ENCODE measurements at regions not wholly inside any gene's neighbourhood (a gene's known extent, or its start where the extent isn't known, plus 50 kb on each side); places are given as distances from the start of the nearest gene placed in this dataset.

DNA sequence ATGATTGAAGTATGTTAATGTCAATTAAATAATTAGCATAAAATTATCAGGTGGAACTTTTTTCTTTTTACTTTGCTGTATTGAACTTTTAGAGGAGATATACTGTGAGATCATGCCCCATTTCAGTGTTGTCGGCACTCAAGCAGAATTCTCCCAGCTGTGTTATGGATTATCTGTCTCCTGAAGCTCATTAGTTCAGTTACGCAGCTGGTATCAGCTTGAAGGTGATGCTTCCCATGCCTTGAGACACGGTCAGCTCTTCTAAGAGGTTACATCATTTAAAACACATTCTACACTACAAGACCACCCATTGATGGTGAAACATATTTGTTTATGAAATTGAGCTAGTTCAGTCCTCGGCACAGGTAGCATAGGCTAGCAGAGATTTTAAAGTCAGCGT, 68.9 kb upstream of the PHACTR2 start:
- intact Hi-C loops (cut with DNase I; ENCODE audit: low total_unique reads), result no loop called here
- TF ChIP-seq CTCF (IDR thresholded peaks at IDR 0.05 in 8 of 11, conservative IDR thresholded peaks at IDR 0.05 in 3 of 11), result no peak
- no peak for TF ChIP-seq POLR2AphosphoS5 (IDR thresholded peaks at IDR 0.05)
- no peak for TF ChIP-seq POLR2A (IDR thresholded peaks at IDR 0.05)
- Histone ChIP-seq H3K4me3 (no peak overlapping the region), H3K36me3 (no peaks in the 10 kb centered on the region), H3K27ac (no peak overlapping the region), H3K27me3 (replicated peaks in 1 of 7) (no peaks in the 10 kb centered on the region), H3K9me3 (no peaks in the 10 kb centered on the region), H3K4me1 (peaks cover 6 to 24% (median 17%) of the 10 kb centered on the region in 6 donors)
- WGBS, 5 donors, result 92 to 97% (median 96%) methylated on average over 5 of the region's 5 CpGs
- no peak for DNase-seq

- DNase-seq, result no peak
- Histone ChIP-seq H3K36me3 (no peaks in the 10 kb centered on the region), H3K4me3 (no peak overlapping the region), H3K4me1 (peaks cover 6 to 19% (median 14%) of the 10 kb centered on the region in 6 donors), H3K27me3 (replicated peaks in 1 of 7) (no peaks in the 10 kb centered on the region), H3K9me3 (no peaks in the 10 kb centered on the region), H3K27ac (no peak overlapping the region)
- intact Hi-C loops (cut with DNase I; ENCODE audit: low total_unique reads), result no loop called here
- no peak for TF ChIP-seq POLR2AphosphoS5 (IDR thresholded peaks at IDR 0.05)
- TF ChIP-seq CTCF (IDR thresholded peaks at IDR 0.05 in 8 of 11, conservative IDR thresholded peaks at IDR 0.05 in 3 of 11), result no peak
- no peak for TF ChIP-seq POLR2A (IDR thresholded peaks at IDR 0.05)
- 70 to 87% (median 80%) methylated on average over 7 of the region's 7 CpGs for WGBS, 5 donors
Observed at GRCh38 chr6:143607974-143608373, 69.8 kb upstream of the PHACTR2 start.

GRCh38 chr6:143607168-143607567, 70.6 kb upstream of the PHACTR2 start:
- WGBS, 5 donors, result 46 to 61% (median 50%) methylated on average over 7 of the region's 7 CpGs
- intact Hi-C loops (cut with DNase I; ENCODE audit: low total_unique reads), result no loop called here
- no peaks in the 10 kb centered on the region for H3K9me3 ChIP-seq

More at GRCh38 chr6:143607168-143607567, 70.6 kb upstream of the PHACTR2 start:
- Histone ChIP-seq H3K4me3 (no peak overlapping the region), H3K4me1 (peaks cover 6 to 19% (median 14%) of the 10 kb centered on the region in 6 donors), H3K27ac (peak overlapping the region in 4 of 8 donors; percentile 3 to 25 (median 20)), H3K36me3 (no peaks in the 10 kb centered on the region), H3K27me3 (replicated peaks in 1 of 7) (no peaks in the 10 kb centered on the region)
- TF ChIP-seq POLR2A (IDR thresholded peaks at IDR 0.05) (no peak), CTCF (IDR thresholded peaks at IDR 0.05 in 8 of 11, conservative IDR thresholded peaks at IDR 0.05 in 3 of 11) (no peak), POLR2AphosphoS5 (IDR thresholded peaks at IDR 0.05) (no peak)
- DNase-seq, result no peak
